WTC11 (cell line): ENCODE measurements at regions not wholly inside any gene's neighbourhood (a gene's known extent, or its start where the extent isn't known, plus 50 kb on each side); places are given as distances from the start of the nearest gene placed in this dataset.

Experiments
- ATAC-seq: fragments of 200-7000 bp; cut with Tn5 transposase; 2 replicates; pipeline ENCODE4 v1.10.0; 2021; ENCODE audit warnings: mild to moderate bottlenecking, moderate library complexity
- CTCF ChIA-PET: fragments of 300-600 bp; sonication (Branson Sonifier 250); formaldehyde crosslinking; loops from one replicate; lab custom pipeline; 2021; ENCODE audit warnings: antibody characterized with exemption; lab: Charles Lee
- POLR2A ChIA-PET: fragments of 350-600 bp; sonication (Branson Sonifier 250); formaldehyde crosslinking; loops from one replicate; lab custom pipeline; 2021; ENCODE audit warnings: antibody characterized with exemption; lab: Charles Lee
- DNase-seq: peaks from one replicate; pipeline ENCODE4 v3.0.0; 2021; ENCODE audit warnings: low spot score
- H3K27ac Mint-ChIP-seq: 2 replicates; pipeline ENCODE4 v1.8.0; 2021; ENCODE audit warnings: mixed read lengths
- H3K27me3 Mint-ChIP-seq: 2 replicates; pipeline ENCODE4 v1.8.0; 2021; ENCODE audit warnings: low read depth, mild to moderate bottlenecking, moderate library complexity, mixed read lengths
- H3K36me3 Mint-ChIP-seq: 2 replicates; pipeline ENCODE4 v1.8.0; 2021; ENCODE audit warnings: mixed read lengths
- H3K4me1 Mint-ChIP-seq: 2 replicates; pipeline ENCODE4 v1.8.0; 2022; ENCODE audit warnings: mixed read lengths
- H3K4me3 Mint-ChIP-seq: 2 replicates; pipeline ENCODE4 v1.8.0; 2021; ENCODE audit warnings: mild to moderate bottlenecking, moderate library complexity, mixed read lengths
- H3K9me3 Mint-ChIP-seq: 2 replicates; pipeline ENCODE4 v1.8.0; 2021; ENCODE audit warnings: mixed read lengths
- ATF1 ChIP-seq: sonication (generic); formaldehyde crosslinking; IDR thresholded peaks from 2 replicates; pipeline ENCODE4 v1.8.1; 2023; ENCODE audit warnings: mild to moderate bottlenecking, moderate library complexity, missing genetic modification reagents
- CBFB ChIP-seq: sonication (generic); formaldehyde crosslinking; IDR thresholded peaks from 2 replicates; pipeline ENCODE4 v1.8.1; 2022; ENCODE audit warnings: mild to moderate bottlenecking, low read depth, missing genetic modification reagents
- CDX4 ChIP-seq: fragments of 250-450 bp; sonication (Bioruptor Pico); IDR thresholded peaks from 2 replicates; pipeline ENCODE4 v1.9.0; 2021; ENCODE audit warnings: moderate library complexity, mild to moderate bottlenecking, inconsistent platforms, borderline replicate concordance
- CREB1 ChIP-seq: sonication (generic); formaldehyde crosslinking; IDR thresholded peaks from 2 replicates; pipeline ENCODE4 v1.8.0; 2023; ENCODE audit warnings: mild to moderate bottlenecking, missing genetic modification reagents
- E2F4 ChIP-seq: sonication (generic); formaldehyde crosslinking; IDR thresholded peaks from 2 replicates; pipeline ENCODE4 v1.8.1; 2022; ENCODE audit warnings: low read depth, mild to moderate bottlenecking, moderate library complexity, missing genetic modification reagents, borderline replicate concordance
- E2F5 ChIP-seq: sonication (generic); formaldehyde crosslinking; IDR thresholded peaks from 2 replicates; pipeline ENCODE4 v1.8.1; 2022; ENCODE audit warnings: mild to moderate bottlenecking, moderate library complexity, missing genetic modification reagents
- ERG ChIP-seq: fragments of 250-450 bp; sonication (Bioruptor Pico); IDR thresholded peaks from 2 replicates; pipeline ENCODE4 v1.8.0; 2021; ENCODE audit warnings: mild to moderate bottlenecking
- FOXP1 ChIP-seq: sonication (generic); formaldehyde crosslinking; IDR thresholded peaks from 2 replicates; pipeline ENCODE4 v1.8.0; 2022; ENCODE audit warnings: missing genetic modification reagents, mild to moderate bottlenecking, moderate library complexity, borderline replicate concordance
- GABPB1 ChIP-seq: sonication (generic); formaldehyde crosslinking; IDR thresholded peaks from 2 replicates; pipeline ENCODE4 v1.8.1; 2023; ENCODE audit warnings: mild to moderate bottlenecking, missing genetic modification reagents
- GRHL2 ChIP-seq: fragments of 250-450 bp; sonication (Bioruptor Pico); IDR thresholded peaks from 2 replicates; pipeline ENCODE4 v1.8.0; 2022; ENCODE audit warnings: mild to moderate bottlenecking, moderate library complexity; ENCODE audit not compliant: insufficient replicate concordance, severe bottlenecking
- JUN ChIP-seq: sonication (generic); formaldehyde crosslinking; IDR thresholded peaks from 2 replicates; pipeline ENCODE4 v1.8.0; 2023; ENCODE audit warnings: mild to moderate bottlenecking, missing genetic modification reagents
- MXD4 ChIP-seq: fragments of 250-450 bp; sonication (Bioruptor Pico); IDR thresholded peaks from 2 replicates; pipeline ENCODE4 v1.8.0; 2021; ENCODE audit warnings: mild to moderate bottlenecking, moderate library complexity, borderline replicate concordance
- NFATC4 ChIP-seq: fragments of 250-450 bp; sonication (Bioruptor Pico); IDR thresholded peaks from 2 replicates; pipeline ENCODE4 v1.9.0; 2021; ENCODE audit warnings: mild to moderate bottlenecking
- NFE2L1 ChIP-seq: sonication (generic); formaldehyde crosslinking; IDR thresholded peaks from 2 replicates; pipeline ENCODE4 v1.8.1; 2023; ENCODE audit warnings: missing genetic modification reagents
- OVOL2 ChIP-seq: fragments of 250-450 bp; sonication (Bioruptor Pico); IDR thresholded peaks from 2 replicates; pipeline ENCODE4 v1.9.0; 2021; ENCODE audit warnings: mild to moderate bottlenecking, borderline replicate concordance
- RELA ChIP-seq: sonication (generic); formaldehyde crosslinking; IDR thresholded peaks from 2 replicates; pipeline ENCODE4 v1.8.1; 2022; ENCODE audit warnings: missing genetic modification reagents, mild to moderate bottlenecking, borderline replicate concordance
- SMAD3 ChIP-seq: sonication (generic); formaldehyde crosslinking; IDR thresholded peaks from 2 replicates; pipeline ENCODE4 v1.8.0; 2022; ENCODE audit warnings: missing genetic modification reagents, mild to moderate bottlenecking, borderline replicate concordance
- SOX15 ChIP-seq: fragments of 250-450 bp; sonication (Bioruptor Pico); IDR thresholded peaks from 2 replicates; pipeline ENCODE4 v1.9.0; 2021; ENCODE audit warnings: mild to moderate bottlenecking
- TCF7 ChIP-seq: sonication (generic); formaldehyde crosslinking; IDR thresholded peaks from 2 replicates; pipeline ENCODE4 v1.8.0; 2022; ENCODE audit warnings: mild to moderate bottlenecking, low read depth, missing genetic modification reagents, moderate library complexity
- TEAD4 ChIP-seq: sonication (generic); formaldehyde crosslinking; IDR thresholded peaks from 2 replicates; pipeline ENCODE4 v1.8.0; 2022; ENCODE audit warnings: mild to moderate bottlenecking, missing genetic modification reagents
- ZNF121 ChIP-seq: sonication (generic); formaldehyde crosslinking; IDR thresholded peaks from 2 replicates; pipeline ENCODE4 v1.8.0; 2023; ENCODE audit warnings: missing genetic modification reagents
- ZNF138 ChIP-seq: sonication (generic); formaldehyde crosslinking; conservative IDR thresholded peaks from 2 replicates; pipeline ENCODE4 v1.8.1; 2022; ENCODE audit warnings: mild to moderate bottlenecking, moderate library complexity, missing genetic modification reagents
- ZNF232 ChIP-seq: sonication (generic); formaldehyde crosslinking; IDR thresholded peaks from 2 replicates; pipeline ENCODE4 v1.8.0; 2022; ENCODE audit warnings: mild to moderate bottlenecking, missing genetic modification reagents
- ZNF416 ChIP-seq: fragments of 250-450 bp; sonication (Bioruptor Pico); IDR thresholded peaks from 2 replicates; pipeline ENCODE4 v1.9.0; 2021; ENCODE audit warnings: mild to moderate bottlenecking, inconsistent platforms
- ZNF671 ChIP-seq: fragments of 250-450 bp; sonication (Bioruptor Pico); IDR thresholded peaks from 2 replicates; pipeline ENCODE4 v1.8.0; 2021; ENCODE audit warnings: mild to moderate bottlenecking
- TF ChIP-seq, protein P1 (sequence below): fragments of 250-450 bp; sonication (Bioruptor Pico); conservative IDR thresholded peaks from 2 replicates; pipeline ENCODE4 v1.9.0; 2021; ENCODE audit warnings: mild to moderate bottlenecking
- TF ChIP-seq, protein P2 (sequence below): sonication (generic); formaldehyde crosslinking; IDR thresholded peaks from 2 replicates; pipeline ENCODE4 v1.8.0; 2023; ENCODE audit warnings: missing genetic modification reagents
- TF ChIP-seq, protein P3 (sequence below): fragments of 250-450 bp; sonication (Bioruptor Pico); IDR thresholded peaks from 2 replicates; pipeline ENCODE4 v2.1.2; 2022; ENCODE audit warnings: mild to moderate bottlenecking, moderate library complexity
- TF ChIP-seq, protein P4 (sequence below): sonication (generic); formaldehyde crosslinking; IDR thresholded peaks from 2 replicates; pipeline ENCODE4 v1.8.1; 2023; ENCODE audit warnings: mild to moderate bottlenecking, missing genetic modification reagents

DNA sequence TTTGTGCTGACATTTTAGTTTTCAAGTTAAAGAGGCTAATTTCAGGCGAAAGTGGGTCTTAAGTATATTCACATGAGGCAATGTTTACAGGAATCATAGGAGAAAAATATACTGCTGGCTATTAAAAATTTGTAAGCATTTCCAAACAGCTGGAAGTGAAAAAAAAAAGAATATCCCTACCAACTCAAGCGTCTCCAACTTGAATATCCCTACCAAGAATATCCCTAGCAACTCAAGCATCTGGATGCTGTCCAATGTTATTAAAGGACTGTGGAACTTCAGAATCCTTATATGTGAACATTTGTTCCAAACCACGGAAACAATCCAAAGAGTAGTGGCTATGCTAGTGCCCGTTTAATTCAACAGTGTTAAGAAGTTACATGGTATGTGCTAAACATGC lies 1303.0 kb downstream of the GATA3 start:
- H3K27me3 Mint-ChIP-seq = no peaks in the 10 kb centered on the region
- H3K4me3 Mint-ChIP-seq = no peak overlapping the region
- ATAC-seq (no peak), DNase-seq (no peak)
- CTCF ChIA-PET = no interaction called here
- H3K9me3 Mint-ChIP-seq = peaks cover 5% of the 10 kb centered on the region
- H3K27ac Mint-ChIP-seq = no peak overlapping the region
- no peak for TF ChIP-seq CBFB
- no peak for TF ChIP-seq E2F5 (CRISPR knock-in tag)
- no peak for TF ChIP-seq ZNF121
- TF ChIP-seq ZNF416 (CRISPR knock-in tag) = no peak
- TF ChIP-seq NFATC4 (CRISPR knock-in tag) = no peak
- TF ChIP-seq CDX4 (CRISPR knock-in tag) = no peak
- no peak for TF ChIP-seq ZNF232 (CRISPR knock-in tag)
- TF ChIP-seq GABPB1 = no peak
- TF ChIP-seq TEAD4 (CRISPR knock-in tag) = no peak
- TF ChIP-seq, protein P1, sequence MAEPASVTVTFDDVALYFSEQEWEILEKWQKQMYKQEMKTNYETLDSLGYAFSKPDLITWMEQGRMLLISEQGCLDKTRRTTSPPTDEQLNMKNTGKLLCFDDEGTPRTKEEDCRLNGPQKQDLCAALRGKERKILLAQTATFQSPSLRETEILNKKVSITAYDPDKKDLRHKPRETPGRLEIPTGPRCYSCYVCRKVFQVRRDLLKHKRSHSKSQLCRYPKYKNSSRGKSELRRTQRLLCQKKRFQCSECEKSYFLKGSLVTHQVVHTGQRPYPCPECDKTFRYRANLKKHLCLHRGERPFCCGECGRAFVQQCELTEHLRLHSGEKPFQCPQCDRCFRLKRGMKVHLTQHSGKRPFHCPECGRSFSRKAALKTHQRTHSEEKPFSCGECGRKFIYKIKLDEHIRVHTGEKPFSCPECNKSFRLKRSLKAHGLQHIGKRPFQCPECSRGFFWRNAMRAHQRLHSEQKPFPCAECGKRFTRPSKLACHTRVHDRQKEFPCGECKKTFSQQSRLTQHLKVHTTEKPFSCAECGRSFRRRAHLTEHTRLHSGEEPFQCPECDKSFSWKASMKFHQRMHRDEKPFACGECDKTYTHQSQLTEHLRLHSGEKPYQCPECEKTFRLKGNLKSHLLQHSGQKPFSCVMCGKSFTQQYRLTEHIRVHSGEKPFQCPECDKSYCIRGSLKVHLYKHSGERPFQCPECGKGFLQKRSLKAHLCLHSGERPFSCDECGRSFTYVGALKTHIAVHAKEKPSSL (CRISPR knock-in tag) = no peak
- TF ChIP-seq NFE2L1 (CRISPR knock-in tag) = no peak
- TF ChIP-seq, protein P2, sequence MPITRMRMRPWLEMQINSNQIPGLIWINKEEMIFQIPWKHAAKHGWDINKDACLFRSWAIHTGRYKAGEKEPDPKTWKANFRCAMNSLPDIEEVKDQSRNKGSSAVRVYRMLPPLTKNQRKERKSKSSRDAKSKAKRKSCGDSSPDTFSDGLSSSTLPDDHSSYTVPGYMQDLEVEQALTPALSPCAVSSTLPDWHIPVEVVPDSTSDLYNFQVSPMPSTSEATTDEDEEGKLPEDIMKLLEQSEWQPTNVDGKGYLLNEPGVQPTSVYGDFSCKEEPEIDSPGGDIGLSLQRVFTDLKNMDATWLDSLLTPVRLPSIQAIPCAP (CRISPR knock-in tag) = no peak
- no peak for TF ChIP-seq FOXP1 (CRISPR knock-in tag)
- TF ChIP-seq CREB1 (CRISPR knock-in tag) = no peak
- no peak for TF ChIP-seq ATF1 (CRISPR knock-in tag)
- TF ChIP-seq GRHL2 = no peak
- TF ChIP-seq SMAD3 (CRISPR knock-in tag) = no peak
- no peak for TF ChIP-seq ZNF138 (CRISPR knock-in tag)
- TF ChIP-seq TCF7 (CRISPR knock-in tag) = no peak
- POLR2A ChIA-PET = no interaction called here
- H3K36me3 Mint-ChIP-seq = no peaks in the 10 kb centered on the region
- H3K4me1 Mint-ChIP-seq = no peaks in the 10 kb centered on the region

DNA sequence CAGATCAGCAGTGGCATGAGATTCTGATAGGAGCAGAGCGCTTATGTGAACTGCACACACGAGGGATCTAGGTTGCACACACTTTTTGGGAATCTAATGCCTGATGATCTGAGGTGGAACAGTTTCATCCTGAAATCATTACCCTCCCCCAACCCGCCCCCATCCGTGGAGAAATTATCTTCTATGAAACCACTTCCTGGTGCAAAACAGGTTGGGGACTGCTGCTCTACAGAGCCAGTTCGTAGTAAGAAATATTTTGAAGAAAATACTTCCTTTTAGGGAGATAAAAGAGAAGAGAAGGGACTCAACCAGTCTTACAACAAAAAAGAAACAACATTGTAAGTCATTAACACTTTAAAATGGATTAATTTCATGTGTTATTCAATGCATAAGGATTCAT lies 1308.2 kb downstream of the GATA3 start:
- H3K4me1 Mint-ChIP-seq = no peaks in the 10 kb centered on the region
- H3K4me3 Mint-ChIP-seq = no peak overlapping the region
- H3K9me3 Mint-ChIP-seq = no peaks in the 10 kb centered on the region
- H3K36me3 Mint-ChIP-seq = no peaks in the 10 kb centered on the region
- H3K27me3 Mint-ChIP-seq = no peaks in the 10 kb centered on the region
- CTCF ChIA-PET = no interaction called here
- POLR2A ChIA-PET = no interaction called here
- DNase-seq (no peak), ATAC-seq (no peak)
- no peak overlapping the region for H3K27ac Mint-ChIP-seq
- TF ChIP-seq ATF1 (CRISPR knock-in tag) = no peak
- TF ChIP-seq MXD4 (CRISPR knock-in tag) = no peak
- TF ChIP-seq OVOL2 (CRISPR knock-in tag) = no peak
- no peak for TF ChIP-seq ZNF671 (CRISPR knock-in tag)
- TF ChIP-seq, protein P3, sequence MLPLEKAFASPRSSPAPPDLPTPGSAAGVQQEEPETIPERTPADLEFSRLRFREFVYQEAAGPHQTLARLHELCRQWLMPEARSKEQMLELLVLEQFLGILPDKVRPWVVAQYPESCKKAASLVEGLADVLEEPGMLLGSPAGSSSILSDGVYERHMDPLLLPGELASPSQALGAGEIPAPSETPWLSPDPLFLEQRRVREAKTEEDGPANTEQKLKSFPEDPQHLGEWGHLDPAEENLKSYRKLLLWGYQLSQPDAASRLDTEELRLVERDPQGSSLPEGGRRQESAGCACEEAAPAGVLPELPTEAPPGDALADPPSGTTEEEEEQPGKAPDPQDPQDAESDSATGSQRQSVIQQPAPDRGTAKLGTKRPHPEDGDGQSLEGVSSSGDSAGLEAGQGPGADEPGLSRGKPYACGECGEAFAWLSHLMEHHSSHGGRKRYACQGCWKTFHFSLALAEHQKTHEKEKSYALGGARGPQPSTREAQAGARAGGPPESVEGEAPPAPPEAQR (CRISPR knock-in tag) = no peak
- TF ChIP-seq E2F4 (CRISPR knock-in tag) = no peak
- TF ChIP-seq SOX15 (CRISPR knock-in tag) = no peak
- no peak for TF ChIP-seq RELA
- no peak for TF ChIP-seq ERG (CRISPR knock-in tag)
- no peak for TF ChIP-seq NFE2L1 (CRISPR knock-in tag)
- TF ChIP-seq, protein P4, sequence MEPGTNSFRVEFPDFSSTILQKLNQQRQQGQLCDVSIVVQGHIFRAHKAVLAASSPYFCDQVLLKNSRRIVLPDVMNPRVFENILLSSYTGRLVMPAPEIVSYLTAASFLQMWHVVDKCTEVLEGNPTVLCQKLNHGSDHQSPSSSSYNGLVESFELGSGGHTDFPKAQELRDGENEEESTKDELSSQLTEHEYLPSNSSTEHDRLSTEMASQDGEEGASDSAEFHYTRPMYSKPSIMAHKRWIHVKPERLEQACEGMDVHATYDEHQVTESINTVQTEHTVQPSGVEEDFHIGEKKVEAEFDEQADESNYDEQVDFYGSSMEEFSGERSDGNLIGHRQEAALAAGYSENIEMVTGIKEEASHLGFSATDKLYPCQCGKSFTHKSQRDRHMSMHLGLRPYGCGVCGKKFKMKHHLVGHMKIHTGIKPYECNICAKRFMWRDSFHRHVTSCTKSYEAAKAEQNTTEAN (CRISPR knock-in tag) = no peak
- TF ChIP-seq JUN (CRISPR knock-in tag) = no peak
